AG20443 (cell line): ENCODE measurements at regions not wholly inside any gene's neighbourhood (a gene's known extent, or its start where the extent isn't known, plus 50 kb on each side); places are given as distances from the start of the nearest gene placed in this dataset.

ENCODE experiments used
- DNase-seq: peaks from one replicate; pipeline ENCODE4 v3.0.0; 2012; ENCODE audit warnings: low spot score, mixed read lengths

DNA sequence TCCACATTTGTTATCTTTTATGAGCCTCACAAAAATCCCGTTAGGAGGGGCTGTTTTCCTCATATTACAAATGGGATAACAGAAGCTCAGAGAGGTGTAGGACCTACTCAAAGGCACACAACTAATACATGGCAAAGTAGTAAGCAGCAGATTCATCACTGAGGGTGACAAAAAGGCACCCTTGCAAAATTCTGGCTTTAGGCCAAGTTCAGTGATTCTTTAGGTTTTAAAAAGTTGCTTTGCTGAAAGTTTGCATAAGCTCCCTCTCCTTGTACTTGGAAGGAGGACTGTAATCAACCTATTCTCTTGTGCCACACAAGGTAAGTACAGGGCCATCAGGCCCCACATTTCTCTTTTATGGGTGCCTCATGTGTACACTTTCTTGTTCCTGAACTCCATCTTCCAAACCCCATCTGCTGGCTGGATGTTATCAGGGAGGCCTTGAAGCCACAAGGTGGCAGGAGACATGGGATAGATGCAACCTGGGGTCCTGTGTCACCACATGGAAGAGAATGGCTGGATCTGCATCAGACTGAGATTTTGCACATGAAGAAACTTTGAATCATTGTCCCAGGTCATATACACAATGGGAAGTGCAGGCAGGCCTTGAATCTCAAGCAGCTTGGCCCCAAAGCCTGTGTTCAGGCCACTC lies 311.6 kb downstream of the MSX2 start:
- no peak for DNase-seq

- no peak for DNase-seq
These were observed 310.5 kb downstream of the MSX2 start for GRCh38 chr5:175034924-175035323.

- DNase-seq, result no peak
These were observed 308.4 kb downstream of the MSX2 start for GRCh38 chr5:175032741-175033151.

- no peak for DNase-seq
These were observed 307.6 kb downstream of the MSX2 start for GRCh38 chr5:175032013-175032412.

DNA sequence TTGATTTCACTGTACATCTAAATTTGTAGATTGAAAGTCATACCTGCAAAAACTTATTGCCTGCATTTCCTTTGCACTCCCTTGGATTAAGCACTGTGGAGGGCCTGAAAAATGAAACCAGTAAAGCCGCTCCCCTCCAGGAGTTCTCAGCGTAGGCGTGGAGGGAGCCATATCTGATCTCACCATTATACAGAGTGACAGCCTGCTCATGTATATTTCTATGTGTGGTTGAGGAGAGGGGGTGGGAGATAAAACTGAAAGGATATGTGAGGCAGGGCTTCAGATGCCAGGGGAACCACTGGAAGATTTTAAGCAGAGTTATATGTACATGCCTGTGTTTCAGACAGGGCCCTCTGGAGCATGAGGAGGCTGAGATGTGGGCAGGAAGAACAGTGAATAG lies 303.0 kb downstream of the MSX2 start:
- DNase-seq, result no peak

- no peak for DNase-seq
These were observed 300.7 kb downstream of the MSX2 start for GRCh38 chr5:175025077-175025476.

DNA sequence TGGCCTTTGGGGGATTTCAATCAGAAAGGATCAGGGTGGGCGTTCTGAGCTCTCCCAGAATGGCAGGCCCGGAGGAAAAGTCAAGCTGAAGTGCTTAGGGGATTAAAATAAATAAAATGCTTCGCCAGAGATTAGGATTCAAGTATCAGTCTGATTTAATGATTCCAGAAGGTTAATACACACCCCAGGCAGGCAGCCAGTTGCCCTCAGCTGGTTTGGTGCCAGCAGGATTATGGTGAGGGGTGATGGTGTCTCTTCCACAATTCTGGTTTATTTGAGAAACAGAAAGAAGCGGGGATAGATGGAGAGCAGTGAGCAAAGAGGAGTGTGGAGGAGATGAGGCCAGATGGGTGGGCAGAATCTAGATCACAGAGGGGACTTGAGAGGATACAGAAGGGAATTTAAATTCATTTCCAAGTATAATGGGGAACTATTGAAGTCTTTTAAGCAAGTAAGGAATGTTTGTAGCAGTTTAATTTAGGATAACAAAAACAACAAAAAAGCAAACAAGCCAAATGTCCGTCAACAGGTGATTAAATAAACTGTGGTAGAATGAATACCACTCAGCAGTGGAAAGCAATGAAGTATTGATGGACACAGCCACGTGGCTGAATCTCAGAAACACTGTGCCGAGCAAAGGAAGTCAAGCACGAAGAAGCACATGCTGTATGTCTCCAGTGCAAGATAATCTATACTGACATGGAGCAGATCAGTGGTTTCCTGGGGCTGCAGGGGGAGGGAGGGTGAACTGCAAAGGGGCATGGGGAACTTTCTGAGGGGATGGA lies 297.7 kb downstream of the MSX2 start:
- DNase-seq, result no peak

DNA sequence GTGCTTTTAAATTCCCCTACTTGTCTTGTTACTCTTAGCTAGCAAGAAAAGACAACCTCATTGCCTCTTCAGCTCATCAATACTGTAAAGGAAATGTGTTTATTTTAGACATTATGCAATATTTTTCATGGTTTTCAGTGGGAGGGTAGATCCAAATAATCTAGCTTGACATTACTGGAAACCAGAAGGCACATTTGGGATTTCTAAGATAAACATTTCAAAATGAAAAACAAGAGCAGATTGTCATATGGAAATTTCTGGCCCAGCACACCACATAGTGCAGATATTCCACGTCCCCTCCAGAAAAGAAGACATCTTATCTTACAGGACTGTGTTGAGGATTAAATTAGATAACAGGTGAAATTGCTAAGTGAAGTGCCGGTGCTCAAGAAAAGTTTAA lies 296.9 kb downstream of the MSX2 start:
- no peak for DNase-seq

DNA sequence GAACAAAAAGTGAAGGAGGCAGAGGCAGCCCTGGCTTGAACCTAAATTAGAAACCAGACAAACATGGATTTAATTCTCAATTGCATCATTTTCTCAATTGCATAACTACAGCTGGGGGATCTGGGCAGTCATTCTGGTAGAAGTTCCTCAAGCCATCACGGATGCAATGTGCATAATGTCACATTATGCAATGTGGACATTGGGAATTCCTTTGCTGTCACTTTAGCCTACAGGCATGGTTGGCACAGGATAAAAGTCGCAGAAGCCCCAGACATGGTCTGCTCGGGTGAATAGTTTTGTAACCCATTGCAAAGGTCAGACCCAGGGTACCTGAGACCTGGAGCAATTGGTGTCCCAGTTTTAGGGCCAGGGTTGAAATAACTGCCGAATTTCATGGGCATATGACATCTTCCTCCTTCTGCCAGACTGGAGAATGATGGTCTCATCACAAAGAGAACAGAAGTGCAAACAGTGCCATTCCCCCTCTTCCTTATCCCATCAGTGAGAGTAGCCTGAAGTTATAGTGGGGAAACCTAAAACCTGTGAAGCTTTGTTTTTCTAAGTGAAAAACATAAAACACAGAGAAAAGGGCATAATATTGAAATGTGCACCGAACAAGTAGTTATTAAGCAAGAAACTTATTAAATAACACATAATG lies 290.8 kb downstream of the MSX2 start:
- DNase-seq, result no peak

GRCh38 chr5:175013251-175013650 lies 288.9 kb downstream of the MSX2 start:
- no peak for DNase-seq

DNA sequence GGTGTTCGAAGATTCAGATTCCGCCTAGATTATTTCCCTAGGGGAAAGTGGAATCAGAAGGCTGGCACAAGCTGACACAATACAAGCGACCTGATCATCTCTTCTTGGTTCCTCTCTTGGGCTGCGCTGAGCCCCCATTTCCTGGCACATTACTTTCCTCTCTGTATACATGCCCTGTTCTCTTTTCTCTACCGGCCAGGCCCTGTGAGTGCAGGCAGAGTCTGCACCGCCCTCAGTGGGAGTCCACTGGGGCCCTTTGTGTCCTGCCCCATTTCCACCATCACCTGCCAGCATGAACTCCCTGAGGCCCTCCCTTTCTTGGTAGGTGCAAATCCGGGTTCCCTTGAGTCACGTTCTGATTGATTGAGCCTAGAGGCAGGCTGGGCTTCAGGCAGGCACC lies 287.9 kb downstream of the MSX2 start:
- no peak for DNase-seq

DNA sequence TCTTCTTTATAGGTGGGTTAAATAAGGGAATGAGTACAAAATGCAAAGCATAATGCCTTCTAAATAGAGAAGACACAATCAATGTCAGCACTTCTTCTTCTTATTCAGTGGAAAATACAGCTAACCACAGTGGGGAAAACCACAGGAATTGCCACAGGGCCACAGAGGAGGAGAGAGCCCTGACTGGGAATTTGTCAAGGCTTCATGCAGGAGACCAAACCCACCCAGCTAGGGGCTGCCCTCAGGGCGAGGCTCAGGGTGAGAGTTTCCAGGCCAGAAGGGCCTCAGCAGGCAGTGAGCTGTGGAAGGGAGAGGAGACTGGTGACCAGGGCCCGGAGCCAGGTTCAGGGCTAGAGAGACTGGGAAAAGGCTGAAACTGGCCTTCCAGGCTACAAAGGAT lies 279.1 kb downstream of the MSX2 start:
- DNase-seq, result no peak

DNA sequence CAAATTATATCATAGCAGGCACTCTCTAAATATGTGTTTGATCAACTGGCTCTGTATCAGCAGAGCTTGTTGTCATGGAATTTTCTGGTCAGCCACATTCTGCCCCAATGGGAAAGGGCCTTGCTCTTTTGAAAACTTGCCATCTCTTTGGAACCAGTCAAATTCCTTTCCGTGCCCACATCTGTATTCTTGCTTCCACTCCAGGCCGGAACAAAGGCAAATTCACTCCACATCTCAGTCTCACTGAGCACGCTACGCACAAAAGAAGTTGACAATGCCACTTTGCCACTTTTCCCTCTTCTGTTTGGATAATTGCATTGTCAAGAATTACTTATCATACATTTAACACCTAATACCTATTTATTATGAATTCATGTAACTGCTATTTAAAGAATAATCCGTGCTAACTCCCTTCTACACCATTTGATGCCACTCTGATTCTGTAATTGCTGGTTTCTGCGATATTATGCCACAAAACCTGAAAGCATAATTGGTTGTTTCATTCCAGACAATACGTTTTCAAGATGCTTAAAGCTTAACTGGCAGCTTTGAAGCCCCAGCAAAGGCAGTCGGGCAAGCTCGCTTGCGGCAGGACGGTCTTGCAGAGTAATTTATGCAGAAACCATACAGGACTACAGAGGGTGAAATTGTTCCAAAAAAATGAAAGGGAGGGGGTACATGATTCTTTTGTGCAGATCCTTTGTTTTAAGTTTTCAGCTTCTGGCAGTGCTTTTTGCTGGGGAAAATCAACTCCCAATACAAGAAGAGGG lies 277.7 kb downstream of the MSX2 start:
- no peak for DNase-seq

DNA sequence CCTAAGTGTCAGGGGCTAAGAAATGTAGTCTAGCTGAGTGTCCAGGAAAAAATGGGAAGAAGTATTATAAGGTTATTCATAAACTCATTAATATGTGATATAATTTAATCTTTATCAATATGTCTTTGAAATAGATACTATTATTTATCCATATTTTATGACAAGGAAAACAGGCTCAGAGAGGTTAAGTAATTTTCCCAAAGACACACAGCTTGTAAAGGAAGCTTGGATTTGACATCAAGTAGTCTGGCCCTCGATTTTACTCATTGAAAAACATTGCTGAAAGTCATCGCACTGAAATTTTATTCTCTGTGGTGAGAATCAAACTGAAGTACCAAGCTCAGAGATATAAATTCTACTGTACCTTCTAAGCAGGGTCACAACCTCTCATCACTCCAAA lies 276.9 kb downstream of the MSX2 start:
- DNase-seq, result no peak

- no peak for DNase-seq
These were observed 275.2 kb downstream of the MSX2 start for GRCh38 chr5:174999581-174999980.

- no peak for DNase-seq
These were observed 273.8 kb downstream of the MSX2 start for GRCh38 chr5:174998131-174998730.

DNA sequence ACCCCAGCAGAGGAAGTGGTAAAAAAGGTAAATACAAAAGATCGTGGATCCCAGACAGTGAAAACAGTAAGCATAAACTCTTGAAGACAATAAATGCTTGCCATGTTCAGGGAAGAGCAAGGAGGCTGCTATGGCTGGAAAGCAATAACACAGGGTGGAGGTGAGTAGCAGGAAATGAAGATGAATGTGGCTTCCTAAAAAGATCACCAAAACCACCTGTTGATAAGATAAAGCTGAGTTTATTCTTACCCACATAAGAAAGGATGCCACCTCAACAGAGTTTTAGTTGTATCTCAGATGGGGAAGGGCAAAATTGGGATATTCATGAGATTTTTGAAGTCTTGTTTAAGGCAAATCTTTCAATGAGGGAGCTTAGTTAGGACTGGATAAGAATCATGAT lies 273.3 kb downstream of the MSX2 start:
- DNase-seq, result no peak

DNA sequence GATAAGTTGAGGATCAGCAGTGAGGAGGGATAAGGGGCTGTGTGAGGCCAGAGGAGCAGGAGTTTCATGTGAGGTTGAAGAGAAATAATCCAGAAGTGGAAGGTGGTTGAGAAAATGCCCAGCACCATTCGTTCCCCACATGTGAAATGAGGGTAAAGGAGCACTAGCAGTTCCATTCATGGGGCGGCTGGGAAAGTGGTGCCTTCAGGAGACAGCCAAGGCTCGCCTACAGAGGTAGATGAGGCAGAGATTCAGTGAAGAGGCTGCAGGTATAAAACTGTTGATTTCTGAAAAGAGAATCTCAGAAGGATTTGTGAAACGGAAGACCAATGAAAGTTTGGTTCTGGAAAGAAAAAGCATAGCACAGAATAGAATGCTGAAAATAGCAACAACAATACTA lies 272.6 kb downstream of the MSX2 start:
- no peak for DNase-seq

DNA sequence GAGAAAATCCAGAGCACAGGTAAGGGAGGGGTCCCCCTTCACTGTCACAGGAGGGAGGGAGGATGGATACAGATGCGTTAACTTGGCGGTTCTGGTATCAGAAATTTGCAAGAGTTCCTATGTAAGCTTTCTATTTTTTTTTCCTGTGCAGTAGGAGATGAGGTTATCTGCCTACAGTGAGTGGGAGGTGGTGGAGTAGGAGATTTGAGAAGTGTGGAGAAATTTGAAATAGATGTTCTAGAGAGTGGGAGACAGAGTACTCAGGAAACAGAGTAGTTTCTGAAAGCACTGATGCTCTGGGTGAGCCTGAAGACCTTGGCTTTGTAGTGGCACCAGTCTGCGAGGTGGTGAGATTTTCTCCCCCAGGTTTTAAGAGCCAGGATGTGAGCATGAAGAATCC lies 271.4 kb downstream of the MSX2 start:
- DNase-seq, result no peak

DNA sequence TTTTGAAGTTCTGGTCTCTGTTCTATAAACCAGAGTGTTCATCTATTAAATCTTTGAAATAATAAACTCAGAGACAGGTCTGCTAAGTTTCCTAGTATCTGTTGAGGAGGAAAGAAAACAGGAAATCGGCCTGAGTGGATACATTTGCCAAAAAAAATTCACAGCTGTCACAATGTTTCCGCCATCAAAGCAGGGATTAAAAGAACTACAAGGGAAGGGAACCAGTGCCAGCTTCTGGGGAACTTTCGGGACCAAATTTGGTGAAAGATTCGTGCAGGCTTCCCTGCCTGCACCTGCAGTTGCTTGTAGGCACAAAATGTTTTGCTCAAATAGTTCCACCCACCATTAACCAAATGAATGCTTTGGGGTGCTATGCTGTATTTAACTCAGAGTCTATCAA lies 267.5 kb downstream of the MSX2 start:
- no peak for DNase-seq

DNA sequence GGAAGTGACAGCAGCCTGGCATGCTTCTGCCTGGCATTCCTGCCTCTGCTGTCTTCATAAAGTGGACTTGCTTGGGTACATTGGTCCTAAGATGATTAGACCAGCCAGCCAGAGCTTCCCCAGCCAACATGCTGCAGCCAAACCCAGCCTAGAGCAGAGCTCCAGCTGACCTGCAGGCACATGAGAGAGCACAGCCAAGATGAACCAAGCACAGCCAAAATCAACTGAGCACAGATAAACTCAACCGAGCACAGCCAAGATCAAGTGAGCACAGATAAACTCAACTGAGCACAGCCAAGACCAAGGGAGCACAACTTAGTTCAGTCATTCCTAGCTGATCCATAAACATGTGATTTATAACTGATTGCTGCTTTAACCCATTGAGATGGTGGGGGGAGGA lies 266.5 kb downstream of the MSX2 start:
- no peak for DNase-seq

- DNase-seq, result no peak
These were observed 263.1 kb downstream of the MSX2 start for GRCh38 chr5:174987443-174988012.
